ENCODE measurements at regions not wholly inside any gene's neighbourhood (a gene's known extent, or its start where the extent isn't known, plus 50 kb on each side); places are given as distances from the start of the nearest gene placed in this dataset.

DNA sequence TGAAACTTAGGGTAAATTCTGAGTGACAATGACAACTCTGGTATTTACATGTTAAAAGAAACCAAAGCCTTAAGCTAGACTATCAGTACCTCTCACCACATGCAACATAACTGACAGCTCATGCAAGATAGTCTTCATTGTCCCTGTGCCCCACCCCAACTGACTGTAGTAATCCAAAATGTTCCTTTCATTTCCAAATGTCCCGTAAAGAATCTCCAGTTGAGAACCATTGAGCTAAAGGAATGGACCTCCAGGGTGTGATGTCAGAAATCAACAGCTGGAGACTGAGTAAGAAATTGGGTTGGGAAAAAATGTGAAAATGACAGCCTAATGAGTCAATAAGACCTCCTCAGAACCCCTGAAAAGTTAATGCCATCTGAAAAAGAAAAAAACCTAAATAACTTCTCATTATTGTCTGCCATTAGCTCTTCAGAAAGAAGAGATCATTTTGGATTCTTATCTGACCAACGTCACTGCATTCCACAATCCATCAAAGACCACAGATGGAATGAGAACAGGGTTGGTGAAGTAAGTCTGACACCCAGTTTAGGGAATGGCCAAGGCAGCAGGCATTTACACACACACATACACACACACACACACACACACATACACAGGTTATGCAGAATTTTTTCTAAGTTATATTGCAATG, 51.7 kb upstream of the ACVR2A start:
- no peak for DNase-seq

DNA sequence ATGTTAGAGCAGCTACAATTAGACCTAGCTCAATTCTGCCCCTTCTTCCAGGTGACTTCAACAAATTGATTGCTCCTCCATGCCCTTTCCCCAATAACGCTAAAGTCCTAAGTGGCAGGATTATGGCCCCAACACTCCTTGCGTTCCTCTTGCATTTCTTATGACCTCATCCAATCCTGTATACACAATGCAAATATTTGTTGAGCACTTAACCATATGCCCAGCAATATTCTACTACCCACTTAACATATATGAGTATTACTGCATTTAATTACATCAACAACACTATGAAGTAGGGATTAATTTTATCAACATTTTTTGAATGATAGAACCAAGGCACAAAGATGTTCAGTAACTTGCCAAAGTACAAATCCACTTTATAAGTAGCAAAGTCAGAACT, 54.2 kb upstream of the ACVR2A start:
- no peak for DNase-seq

DNA sequence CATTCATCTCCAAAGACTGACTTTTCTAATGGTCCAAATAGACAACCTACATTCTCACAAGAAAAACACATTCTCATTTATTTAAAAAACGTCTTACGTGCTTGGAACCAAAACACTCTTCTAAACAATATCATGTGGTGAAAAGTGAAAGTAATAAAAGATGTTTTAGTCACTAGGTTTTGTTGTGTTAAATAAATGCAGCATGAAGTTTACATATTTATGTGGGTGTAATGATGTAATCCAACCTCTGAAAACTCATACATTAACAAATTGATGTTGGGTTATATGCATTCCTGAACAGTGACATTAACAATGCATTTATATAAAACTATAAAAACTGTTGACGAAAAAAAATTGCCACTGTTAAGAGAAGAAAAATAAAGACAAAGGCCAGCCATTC, 55.1 kb upstream of the ACVR2A start:
- no peak for DNase-seq

DNA sequence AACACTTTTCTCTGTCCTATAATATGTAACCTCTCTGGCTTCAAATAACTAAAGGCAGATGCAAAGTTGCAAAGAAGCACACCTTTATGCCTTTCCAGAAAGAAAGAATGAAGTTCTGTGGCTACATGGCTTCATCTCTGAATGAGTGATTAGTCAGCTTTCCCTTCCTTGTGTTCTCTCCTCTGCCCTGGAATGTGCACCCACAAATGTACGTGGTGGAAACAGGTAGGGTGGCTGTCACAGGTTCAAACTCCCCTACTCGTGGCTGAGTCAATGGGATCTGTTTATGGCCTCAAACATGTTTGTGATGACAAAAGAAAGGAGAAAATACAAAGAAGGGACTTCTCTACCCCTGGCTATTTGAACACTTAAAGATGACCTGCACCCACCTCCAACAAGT, 55.5 kb upstream of the ACVR2A start:
- no peak for DNase-seq

DNA sequence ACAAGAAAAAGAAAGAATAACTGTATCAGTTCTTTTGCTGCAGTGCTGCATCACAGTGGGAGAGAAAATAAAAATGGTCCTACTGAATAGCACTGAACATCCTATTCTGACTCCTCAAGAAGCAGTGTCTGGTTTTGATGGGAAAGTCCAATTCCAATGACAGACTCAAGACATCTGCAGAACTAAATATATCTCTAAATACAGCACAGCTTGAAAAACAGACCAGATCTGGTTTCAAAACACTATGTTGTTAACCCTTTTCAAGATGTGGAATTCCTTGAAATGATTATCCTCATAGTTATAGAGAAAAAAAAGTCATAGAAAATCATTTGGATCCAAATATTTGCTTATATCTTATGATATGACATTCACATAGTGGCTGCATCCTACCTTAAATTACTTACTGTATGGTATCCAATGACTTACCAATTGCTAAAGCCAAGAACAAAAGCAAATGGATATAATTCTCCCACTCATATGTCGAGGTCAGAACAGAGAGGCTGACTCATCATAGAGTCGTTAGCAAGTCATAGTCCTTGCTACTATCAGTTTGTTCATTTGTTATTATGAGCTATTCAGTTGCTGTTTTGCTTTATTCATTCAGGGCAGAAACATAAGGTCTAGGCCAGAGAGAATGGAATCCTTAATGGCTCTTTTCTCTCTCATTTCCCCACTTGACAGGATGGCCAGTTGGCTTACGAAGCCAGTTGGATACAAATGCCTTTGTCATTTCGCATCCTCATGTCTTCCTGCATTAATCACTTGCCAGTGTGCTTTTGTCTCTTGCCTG, 62.5 kb upstream of the ACVR2A start:
- DNase-seq: peak; percentile 38

DNA sequence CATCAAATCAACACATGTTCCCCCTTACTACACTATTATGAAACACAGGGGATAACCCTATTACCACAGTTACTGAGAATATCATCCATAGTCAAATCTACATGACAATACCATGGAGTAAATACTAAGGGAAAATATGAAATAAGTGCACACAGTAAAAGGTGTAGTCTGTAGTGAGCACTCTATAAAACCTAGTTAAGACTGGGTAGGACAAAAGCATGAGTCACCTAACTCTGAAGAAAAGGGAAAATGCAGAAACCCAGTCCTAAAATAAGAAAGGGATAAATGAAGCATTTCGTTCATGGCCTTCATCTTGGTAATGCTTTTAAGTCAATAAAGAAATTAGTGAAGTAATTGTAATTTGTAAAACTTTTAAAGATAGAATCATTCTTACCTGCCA, 65.4 kb upstream of the ACVR2A start:
- DNase-seq: no peak

DNA sequence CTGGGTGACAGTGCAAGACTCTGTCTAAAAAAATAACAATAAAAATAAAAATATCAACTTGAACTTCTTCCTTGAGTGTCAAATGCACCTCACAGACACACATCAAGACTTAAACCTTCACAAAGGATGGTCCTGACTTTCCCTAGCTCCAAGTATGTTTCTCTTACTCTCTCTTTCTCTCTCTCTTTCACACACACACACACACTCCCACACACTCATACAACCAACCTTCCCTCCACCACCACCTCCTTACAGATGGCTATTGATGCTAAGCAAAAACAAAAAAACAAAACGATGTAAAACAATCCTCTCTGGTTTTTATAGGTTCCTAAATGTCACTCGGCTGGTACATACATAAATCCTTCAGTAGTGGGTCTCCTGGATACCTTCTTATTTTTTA, 67.4 kb upstream of the ACVR2A start:
- DNase-seq: no peak

DNA sequence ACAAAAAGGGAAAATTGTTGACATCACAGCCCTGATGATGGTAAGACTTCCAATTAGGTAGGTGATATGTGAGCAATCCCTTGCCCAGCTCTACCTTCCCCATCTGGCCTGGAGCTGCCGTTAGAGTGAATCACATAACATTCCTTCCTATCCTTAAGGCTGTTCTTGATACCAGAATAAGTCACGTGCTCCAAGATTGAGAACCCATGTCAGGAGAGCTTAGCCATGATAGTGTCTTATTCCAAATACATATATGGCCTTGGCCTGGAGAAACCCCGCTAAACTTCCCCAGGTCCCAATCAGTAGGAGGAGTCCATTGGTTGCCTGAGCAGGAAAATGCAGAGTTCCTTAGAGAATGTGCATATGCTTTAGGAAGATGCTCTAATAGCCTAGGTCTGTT, 70.0 kb upstream of the ACVR2A start:
- DNase-seq: no peak

DNA sequence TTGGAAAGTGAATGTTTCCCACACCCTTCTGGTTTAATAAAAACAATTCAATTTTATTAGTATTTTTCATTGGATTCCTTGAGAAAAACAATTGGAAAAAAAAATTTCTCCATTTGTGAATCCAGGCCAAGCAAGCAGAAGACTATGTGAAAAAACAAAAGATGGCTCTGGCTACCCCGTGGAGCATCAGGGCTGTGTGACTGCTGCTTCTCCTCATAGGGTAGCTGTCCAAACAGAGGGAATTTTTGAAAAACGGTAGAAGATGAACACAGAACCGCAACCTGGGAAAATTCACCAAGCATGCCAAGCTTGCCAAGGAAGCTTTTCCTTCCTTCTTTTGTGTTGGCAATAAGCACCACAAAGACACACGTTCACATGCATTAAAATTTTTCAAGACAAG, 71.3 kb upstream of the ACVR2A start:
- no peak for DNase-seq

DNA sequence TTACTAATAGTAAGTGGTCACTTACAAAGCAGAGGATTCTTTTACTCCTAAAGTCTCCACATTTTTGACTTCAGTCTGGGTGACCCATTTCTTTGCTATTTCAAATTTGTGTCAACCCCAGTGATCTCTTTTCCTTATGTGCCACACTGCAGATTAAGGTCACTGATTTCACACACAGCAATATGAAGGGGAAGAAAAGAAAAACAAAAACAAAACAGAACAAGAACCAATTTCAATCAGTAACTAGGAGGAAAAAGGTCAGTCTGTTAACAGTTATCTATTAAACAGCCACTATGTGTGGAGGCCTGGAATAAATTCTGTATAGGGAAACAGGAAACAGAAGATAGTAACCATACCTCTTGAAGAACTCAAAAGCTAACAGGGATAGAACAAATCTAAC, 72.0 kb upstream of the ACVR2A start:
- no peak for DNase-seq

DNA sequence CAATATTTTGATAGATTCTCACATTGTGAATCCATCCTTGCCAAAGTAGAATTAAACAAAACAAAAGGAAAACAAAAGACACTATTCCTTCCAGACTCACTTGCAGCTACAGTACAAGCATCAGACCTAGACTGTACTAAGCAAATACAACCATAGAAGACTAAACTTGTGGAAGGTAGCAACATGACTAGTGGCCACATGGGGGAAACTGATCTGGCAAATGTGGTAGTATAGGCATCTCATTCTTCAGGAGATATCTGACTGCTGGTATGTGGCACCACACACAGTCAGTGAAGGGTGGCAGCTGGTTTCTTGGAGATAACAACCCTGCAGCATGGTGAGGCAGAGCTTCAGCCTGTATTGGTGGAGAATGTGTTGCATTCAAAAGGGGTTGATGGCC, 81.0 kb upstream of the ACVR2A start:
- DNase-seq: no peak

DNA sequence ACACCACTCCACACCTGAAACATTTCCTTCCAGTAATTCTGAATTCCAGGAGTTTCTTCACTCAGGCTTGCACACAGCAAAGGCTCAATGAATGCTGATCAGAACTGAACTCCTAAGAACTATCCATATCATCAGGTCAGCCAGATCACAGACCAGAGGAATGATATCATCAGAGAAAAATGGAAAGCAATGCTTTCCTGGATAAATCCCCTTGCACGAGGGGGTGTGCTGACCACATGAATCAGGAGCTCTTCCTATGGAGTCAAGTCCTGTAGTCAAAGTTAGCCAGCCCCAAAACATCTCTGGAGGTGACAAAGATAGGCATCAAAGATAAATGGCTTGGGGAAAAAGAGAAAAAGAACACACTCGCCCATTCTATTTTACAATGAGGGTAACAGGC, 83.8 kb upstream of the ACVR2A start:
- no peak for DNase-seq

DNA sequence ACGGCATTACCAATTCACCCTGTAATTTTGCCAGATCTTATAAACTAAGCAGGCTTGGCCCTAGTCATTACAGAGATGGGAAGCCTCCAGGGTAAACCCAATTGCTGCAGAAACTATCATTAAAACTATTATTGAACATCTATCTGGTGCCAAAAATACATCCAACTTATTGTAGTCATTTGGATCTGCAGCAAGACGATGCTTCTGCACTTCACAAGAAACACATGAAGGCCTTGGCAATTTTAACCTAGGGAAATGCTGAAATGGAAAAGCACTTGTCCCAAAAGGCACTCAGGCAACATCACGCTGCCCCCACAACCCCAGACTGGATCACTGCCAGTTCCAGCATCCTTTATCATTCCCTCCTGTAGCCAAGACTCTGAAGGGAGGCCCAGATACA, 85.3 kb upstream of the ACVR2A start:
- peak; percentile 8 for DNase-seq

DNA sequence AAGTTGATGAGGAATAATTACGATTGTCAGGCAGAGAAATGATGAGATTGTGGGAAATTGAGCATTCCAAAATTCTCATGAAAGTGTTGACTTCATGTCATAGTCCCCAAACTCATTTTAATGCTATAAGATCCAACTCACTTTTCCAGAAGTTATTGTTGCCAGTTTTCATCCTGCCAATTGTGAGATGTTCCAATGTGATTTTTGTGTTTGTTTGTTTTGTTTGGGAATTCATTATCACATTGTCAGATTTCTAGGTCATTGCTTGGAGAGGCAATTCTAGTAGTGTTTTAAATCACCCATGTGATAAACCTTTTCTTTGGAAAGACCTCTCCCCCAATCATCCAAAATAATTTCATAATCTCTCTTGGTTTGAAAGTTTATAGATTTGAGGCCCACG, 86.0 kb upstream of the ACVR2A start:
- DNase-seq: no peak

DNA sequence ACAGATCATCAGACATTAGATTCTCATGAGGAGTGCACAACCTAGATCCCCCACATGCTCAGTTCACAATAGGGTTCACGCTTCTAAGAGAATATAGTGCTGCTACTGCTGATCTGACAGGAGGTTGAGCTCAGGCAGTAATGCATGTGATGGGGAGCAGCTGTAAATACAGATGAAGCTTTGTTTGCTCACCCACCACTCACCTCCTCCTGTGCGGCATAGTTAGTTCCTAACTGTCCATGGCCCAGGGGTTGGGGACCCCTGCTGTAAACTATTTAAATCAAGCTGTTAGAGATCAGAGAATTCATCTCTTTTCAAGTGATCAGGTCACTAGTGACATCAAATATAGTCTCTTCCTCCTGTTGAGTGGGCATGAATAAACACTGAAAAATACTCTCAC, 88.8 kb upstream of the ACVR2A start:
- no peak for DNase-seq

DNA sequence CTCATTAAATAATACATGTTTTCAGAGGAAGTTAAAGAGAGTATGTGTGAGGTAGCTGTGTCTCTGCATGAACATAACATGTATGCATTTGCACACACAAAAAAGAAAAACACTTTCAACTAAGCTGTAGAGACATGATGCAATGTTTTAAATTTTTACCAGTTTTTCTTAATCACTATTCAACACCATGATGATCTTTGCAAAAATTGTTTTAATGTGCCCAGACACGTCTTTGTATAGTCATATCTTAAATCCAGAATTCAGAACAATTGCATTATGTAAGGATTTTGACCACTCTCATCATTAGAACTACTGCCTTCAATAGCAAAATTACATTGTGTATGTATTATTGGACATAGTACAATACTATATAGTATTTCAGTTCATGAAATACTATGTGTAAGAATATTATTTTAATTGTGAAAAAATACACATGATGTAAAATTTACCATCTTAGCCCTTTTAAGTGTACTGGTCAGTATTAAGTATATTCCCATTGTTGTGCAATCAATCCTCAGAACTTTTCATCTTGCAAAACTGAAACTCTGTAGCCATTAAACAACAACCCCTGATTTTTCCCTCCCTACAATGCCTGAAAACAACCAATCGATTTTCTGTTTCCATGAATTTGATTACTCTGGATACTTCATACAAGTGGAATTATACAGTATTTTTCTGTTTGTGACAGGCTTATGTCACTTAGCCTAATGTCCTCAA, 104.5 kb upstream of the ACVR2A start:
- DNase-seq: no peak

DNA sequence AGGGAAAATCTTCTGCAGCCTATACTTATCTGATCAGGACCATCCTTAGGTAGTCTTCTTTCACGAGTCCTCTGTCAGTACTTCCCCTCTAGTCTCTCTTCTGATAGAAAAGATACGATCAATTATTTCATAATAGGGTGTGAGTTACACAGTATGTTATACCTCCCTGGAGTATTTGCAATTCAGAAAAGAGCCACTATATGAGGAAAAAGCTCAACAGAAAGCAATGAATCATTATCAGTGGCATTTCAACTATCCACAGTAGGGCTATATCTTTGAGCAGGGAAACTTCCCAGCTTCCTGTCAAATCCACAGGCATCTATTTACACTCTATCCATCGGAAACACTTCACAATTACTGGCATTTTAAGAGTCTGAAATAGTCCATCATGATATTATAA, 105.3 kb upstream of the ACVR2A start:
- no peak for DNase-seq

DNA sequence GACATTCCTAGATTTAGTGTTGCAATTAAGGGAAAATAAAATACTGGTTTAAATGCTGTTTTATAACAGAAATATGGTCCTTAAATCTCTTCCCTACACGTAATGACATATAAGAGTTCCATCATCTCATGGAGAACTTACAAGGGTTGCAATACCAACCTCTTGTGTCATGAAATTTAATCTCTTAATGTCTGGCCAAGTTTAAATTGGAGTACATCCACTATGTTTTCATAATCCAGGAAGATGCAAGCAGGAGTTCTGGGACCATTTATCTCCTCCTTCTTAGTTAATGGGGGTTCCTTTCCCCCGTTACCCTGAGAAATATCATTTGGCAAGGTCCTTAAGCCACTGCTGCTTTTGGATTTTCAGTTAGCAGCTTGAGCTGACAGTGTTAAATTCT, 126.0 kb upstream of the ACVR2A start:
- no peak for DNase-seq

DNA sequence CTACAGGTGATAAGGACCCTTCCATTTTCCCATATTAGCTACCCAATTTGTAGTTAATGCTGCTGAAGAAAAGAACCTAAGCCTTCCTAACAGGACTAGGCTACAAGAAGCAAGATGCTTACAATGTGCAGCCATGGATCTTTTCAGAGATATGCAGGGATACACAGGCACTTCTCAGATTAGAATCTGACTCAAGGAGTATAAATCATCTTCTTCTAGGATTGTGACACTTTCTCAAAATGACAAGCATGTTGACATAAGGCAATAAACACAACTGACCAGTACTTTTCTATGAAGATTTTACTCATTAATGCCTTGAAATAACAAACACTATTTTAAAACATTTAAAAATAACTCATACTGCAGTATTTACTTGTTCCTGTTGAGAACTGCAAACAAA, 127.9 kb upstream of the ACVR2A start:
- DNase-seq: no peak

DNA sequence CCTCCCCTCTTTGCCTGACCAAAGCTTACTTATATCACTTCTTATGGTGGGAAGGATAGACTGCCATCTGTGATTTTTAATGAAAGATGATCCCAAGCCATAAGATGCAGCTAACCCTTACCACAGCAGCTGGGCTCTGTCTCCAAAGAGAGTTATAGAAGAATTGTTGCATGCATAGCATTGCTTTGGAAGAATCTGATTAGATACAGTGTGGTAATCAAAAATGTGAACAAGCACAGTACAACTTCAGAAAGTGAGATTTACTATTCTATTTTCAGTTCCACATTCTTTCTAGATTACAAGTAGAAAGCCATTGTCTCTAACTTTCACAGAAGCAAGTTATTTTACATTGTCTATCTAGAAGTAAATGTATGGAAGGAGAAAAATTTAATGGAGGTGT, 129.0 kb upstream of the ACVR2A start:
- no peak for DNase-seq

DNA sequence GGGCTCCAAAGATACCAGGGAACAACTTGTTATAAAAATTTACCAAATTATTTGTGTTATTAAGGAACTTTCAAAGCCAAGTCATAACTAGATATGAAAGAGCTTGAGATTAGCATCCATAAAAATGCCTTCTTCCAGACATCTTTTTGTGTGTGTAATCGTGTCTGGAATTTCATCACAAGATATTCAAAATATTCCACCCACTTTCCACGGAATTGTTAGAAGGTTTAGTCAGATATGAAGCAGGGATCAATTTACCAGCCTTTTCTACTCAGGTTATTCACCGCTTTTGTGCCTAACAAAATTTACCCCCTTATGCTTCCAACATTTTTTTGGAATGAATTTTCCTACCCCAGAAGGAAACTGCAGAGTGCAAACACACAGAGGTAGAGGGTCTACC, 130.2 kb upstream of the ACVR2A start:
- no peak for DNase-seq

DNA sequence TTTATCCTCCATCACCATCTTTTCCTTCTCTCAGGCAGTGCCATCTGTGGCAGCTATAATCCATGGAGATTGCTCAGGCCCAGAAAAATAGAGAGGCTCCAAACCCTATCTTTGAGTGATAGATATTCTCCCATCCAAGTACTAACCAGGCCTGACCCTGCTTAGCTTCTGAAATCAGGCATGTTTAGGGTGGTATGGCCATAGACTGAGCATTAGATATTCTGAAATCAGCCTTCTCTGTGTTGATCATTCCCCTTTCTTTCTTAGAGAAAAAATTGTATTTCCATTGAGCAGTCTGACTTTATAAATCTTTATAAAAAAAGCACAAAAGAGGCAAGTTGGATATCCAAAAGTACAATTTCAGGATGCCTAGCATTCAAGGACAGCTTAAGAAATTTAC, 131.5 kb upstream of the ACVR2A start:
- DNase-seq: no peak

DNA sequence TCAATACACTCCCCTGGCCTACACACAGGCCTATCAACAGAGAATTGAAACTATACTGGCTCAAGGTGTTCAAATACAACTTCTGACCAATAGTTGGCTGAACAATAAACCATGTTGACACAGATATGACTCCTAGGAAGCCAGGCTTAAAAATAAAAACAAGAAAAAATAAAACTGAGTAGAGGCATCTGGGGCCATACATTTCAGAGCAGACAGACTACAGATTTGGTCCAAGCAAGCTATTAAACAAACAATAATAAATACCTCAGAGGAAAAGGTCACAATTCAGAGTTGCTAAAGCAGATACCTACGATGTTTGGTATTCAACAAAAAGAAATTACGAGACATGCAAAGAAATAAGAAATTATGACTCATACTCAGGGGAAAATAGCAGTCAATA, 132.8 kb upstream of the ACVR2A start:
- DNase-seq: no peak

DNA sequence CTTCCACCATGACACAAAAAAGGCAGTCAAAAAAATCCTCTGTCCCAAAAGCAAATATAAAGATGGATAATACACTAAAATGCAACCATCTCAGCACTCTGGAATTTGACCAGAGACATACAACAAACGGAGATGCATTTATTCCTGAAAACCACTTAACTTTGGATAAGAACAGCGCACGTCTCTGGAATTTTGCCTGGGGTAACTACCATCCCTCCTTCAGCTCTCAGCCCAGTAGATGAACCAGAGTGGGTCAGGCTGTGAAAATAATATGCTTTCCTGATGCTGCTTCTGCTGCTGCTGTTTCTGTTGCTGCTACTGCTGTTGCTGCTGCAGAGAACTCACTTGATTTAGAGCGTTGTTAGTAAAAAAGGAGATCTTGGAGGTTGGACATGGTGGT, 133.8 kb upstream of the ACVR2A start:
- DNase-seq: no peak

Measured in NCI-H1105 treated with DMSO at 0.1 percent for 48 hours (cell line).